ENCODE measurements at regions not wholly inside any gene's neighbourhood (a gene's known extent, or its start where the extent isn't known, plus 50 kb on each side); places are given as distances from the start of the nearest gene placed in this dataset.

- H3K4me3 Mint-ChIP-seq = no peak overlapping the region
- CTCF ChIA-PET = no interaction called here
- H3K36me3 Mint-ChIP-seq = no peaks in the 10 kb centered on the region
These were observed 432.5 kb upstream of the ZFHX3 start for GRCh38 chr16:73480381-73480780.

DNA sequence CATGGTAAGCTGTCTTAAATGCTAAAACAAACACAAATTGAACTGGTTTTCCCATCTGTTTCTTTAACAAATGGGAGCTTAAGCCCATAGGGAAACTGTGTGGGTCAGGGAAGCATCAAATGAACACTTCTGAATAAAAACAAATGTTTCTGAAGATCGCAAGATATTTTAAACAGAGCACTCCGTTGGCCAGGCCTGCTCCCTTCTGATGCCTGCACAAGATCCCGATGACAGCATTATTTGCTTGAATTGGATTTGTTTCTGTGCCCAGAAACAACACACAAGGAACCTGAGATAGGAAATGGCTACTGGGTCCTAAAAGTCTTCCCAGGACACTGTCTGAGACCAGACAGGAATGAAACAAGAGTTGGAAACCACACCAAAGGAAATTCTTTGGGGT lies 425.8 kb upstream of the ZFHX3 start:
- DNase-seq = no peak
- no peaks in the 10 kb centered on the region for H3K4me1 Mint-ChIP-seq
- no peaks in the 10 kb centered on the region for H3K27me3 Mint-ChIP-seq
- no peak for ATAC-seq
- no peaks in the 10 kb centered on the region for H3K9me3 Mint-ChIP-seq (ENCODE audit: low read depth)
- no peak overlapping the region for H3K27ac Mint-ChIP-seq
- no peak overlapping the region for H3K4me3 Mint-ChIP-seq
- H3K36me3 Mint-ChIP-seq = no peaks in the 10 kb centered on the region
- CTCF ChIA-PET = no interaction called here

More at GRCh38 chr16:73480381-73480780, 432.5 kb upstream of the ZFHX3 start:
- ATAC-seq = no peak
- H3K4me1 Mint-ChIP-seq = no peaks in the 10 kb centered on the region
- no peak for DNase-seq
- no peak overlapping the region for H3K27ac Mint-ChIP-seq
- peaks cover 3% of the 10 kb centered on the region for H3K27me3 Mint-ChIP-seq
- no peaks in the 10 kb centered on the region for H3K9me3 Mint-ChIP-seq (ENCODE audit: low read depth)

DNA sequence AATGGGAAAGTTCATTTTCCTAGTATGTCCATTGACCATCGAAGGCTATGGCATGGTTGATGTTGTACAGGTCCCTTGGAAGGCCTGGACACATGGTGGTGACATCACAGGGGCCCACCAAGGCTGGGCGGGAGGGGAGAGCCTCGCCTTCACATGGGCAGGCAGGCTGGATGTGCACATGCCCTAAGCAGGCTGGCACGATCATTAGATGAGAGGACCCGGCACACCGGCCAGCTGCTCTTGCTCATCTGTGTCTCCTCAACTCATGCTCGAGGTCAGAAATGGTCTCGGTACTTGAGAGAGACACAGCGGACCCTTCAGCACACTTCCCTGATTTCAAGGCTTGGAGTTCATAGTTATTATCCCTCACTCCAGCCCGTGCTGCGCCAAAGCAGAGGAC lies 416.9 kb upstream of the ZFHX3 start:
- Mint-ChIP-seq H3K27me3 (no peaks in the 10 kb centered on the region), H3K4me3 (no peak overlapping the region), H3K4me1 (no peaks in the 10 kb centered on the region), H3K27ac (no peak overlapping the region), H3K9me3 (ENCODE audit: low read depth) (peaks cover 7% of the 10 kb centered on the region), H3K36me3 (no peaks in the 10 kb centered on the region)
- CTCF ChIA-PET = no interaction called here
- no peak for ATAC-seq
- no peak for DNase-seq

- H3K4me1 Mint-ChIP-seq = no peaks in the 10 kb centered on the region
- no peak for ATAC-seq
- no peak overlapping the region for H3K4me3 Mint-ChIP-seq
- H3K36me3 Mint-ChIP-seq = no peaks in the 10 kb centered on the region
- no peaks in the 10 kb centered on the region for H3K27me3 Mint-ChIP-seq
- CTCF ChIA-PET = no interaction called here
- no peak overlapping the region for H3K27ac Mint-ChIP-seq
- no peak for DNase-seq
- peaks cover 10% of the 10 kb centered on the region for H3K9me3 Mint-ChIP-seq (ENCODE audit: low read depth)
These were observed 411.7 kb upstream of the ZFHX3 start for GRCh38 chr16:73459586-73459985.

DNA sequence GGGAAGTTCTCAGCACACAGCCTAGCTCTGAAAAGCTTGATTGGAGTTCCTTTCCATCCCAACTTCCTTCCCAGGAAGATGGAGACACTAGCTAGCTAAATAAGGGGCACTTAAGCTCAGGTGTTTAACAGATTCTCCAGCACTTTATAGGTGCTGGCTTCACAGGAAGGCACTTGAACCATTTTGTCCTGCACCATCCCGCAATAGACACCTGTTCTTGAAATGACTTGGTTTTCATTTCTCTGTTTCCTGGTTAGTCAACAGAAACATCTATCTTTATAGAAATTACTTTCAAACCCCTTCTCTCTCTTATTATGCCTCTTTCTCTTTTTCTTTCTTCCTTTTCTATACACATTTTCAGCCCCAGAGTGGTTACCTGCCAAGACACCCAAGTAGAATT lies 409.9 kb upstream of the ZFHX3 start:
- no peaks in the 10 kb centered on the region for H3K36me3 Mint-ChIP-seq
- no peaks in the 10 kb centered on the region for H3K4me1 Mint-ChIP-seq
- peaks cover 7% of the 10 kb centered on the region for H3K9me3 Mint-ChIP-seq (ENCODE audit: low read depth)
- no peak overlapping the region for H3K27ac Mint-ChIP-seq
- CTCF ChIA-PET = no interaction called here
- DNase-seq (no peak), ATAC-seq (no peak)
- H3K4me3 Mint-ChIP-seq = no peak overlapping the region
- no peaks in the 10 kb centered on the region for H3K27me3 Mint-ChIP-seq

GRCh38 chr16:73448970-73449369 lies 401.0 kb upstream of the ZFHX3 start:
- DNase-seq = no peak
- H3K9me3 Mint-ChIP-seq (ENCODE audit: low read depth) = peaks cover 27% of the 10 kb centered on the region
- no peaks in the 10 kb centered on the region for H3K27me3 Mint-ChIP-seq
- no peak overlapping the region for H3K27ac Mint-ChIP-seq
- CTCF ChIA-PET = no interaction called here
- no peak overlapping the region for H3K4me3 Mint-ChIP-seq
- peaks cover 2% of the 10 kb centered on the region for H3K36me3 Mint-ChIP-seq
- ATAC-seq = no peak
- no peaks in the 10 kb centered on the region for H3K4me1 Mint-ChIP-seq

DNA sequence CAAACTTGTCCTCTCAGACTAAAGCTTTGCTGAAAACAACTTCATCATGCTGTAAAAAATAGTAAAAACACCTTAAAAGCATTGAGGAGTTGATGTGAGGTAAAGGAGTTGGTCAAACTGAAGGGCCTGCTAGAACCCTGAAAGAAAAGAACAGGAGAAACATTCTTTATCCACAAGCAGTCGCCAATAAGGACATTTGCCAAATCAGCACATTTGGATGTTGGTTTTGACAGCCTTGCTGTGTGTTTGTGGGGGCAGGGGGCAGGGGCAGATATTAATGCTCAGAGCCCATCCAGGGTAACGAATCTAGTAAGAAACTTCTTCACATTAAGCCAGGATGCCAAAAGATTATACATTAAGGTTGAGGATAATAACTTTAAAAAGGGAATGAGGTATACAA lies 399.9 kb upstream of the ZFHX3 start:
- peaks cover 2% of the 10 kb centered on the region for H3K36me3 Mint-ChIP-seq
- no peaks in the 10 kb centered on the region for H3K4me1 Mint-ChIP-seq
- H3K9me3 Mint-ChIP-seq (ENCODE audit: low read depth) = peaks cover 27% of the 10 kb centered on the region
- H3K27ac Mint-ChIP-seq = no peak overlapping the region
- no peaks in the 10 kb centered on the region for H3K27me3 Mint-ChIP-seq
- no peak overlapping the region for H3K4me3 Mint-ChIP-seq
- DNase-seq (no peak), ATAC-seq (no peak)
- CTCF ChIA-PET = no interaction called here

- H3K4me3 Mint-ChIP-seq = no peak overlapping the region
- H3K36me3 Mint-ChIP-seq = no peaks in the 10 kb centered on the region
- DNase-seq (no peak), ATAC-seq (no peak)
- peaks cover 3% of the 10 kb centered on the region for H3K9me3 Mint-ChIP-seq (ENCODE audit: low read depth)
- CTCF ChIA-PET = no interaction called here
- no peak overlapping the region for H3K27ac Mint-ChIP-seq
- H3K27me3 Mint-ChIP-seq = no peaks in the 10 kb centered on the region
- no peaks in the 10 kb centered on the region for H3K4me1 Mint-ChIP-seq
These were observed 386.7 kb upstream of the ZFHX3 start for GRCh38 chr16:73434621-73435020.

DNA sequence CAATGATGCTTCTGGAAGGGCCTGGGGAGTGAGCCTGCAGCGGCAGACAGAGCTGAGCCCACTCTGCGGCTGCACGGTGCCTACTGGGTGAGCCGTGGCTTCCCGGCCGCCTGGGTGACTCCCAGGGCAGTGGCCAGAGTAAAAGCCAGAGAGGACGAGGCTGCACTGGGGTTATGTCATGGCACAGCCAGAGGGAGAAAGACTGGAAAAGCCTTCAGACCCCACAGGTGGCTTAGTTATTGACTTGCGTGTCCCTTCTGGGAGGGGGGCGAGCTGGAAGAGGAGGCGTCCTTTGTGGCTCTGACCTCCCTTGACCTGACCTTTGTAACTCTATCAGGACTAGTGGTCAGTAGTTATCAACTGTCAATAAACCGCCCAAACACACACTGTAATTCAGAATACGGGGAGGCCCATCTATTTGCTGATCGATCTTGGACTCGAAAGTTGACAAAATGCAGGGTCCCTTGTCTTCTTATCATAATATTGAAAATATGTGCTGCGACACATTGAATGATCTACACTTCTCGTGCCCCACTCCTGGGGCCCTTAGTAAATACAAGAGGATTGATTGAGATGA lies 385.9 kb upstream of the ZFHX3 start:
- DNase-seq = no peak
- H3K27me3 Mint-ChIP-seq = no peaks in the 10 kb centered on the region
- H3K27ac Mint-ChIP-seq = no peak overlapping the region
- peaks cover 3% of the 10 kb centered on the region for H3K9me3 Mint-ChIP-seq (ENCODE audit: low read depth)
- CTCF ChIA-PET = no interaction called here
- no peaks in the 10 kb centered on the region for H3K36me3 Mint-ChIP-seq
- no peak overlapping the region for H3K4me3 Mint-ChIP-seq
- ATAC-seq = no peak
- no peaks in the 10 kb centered on the region for H3K4me1 Mint-ChIP-seq

DNA sequence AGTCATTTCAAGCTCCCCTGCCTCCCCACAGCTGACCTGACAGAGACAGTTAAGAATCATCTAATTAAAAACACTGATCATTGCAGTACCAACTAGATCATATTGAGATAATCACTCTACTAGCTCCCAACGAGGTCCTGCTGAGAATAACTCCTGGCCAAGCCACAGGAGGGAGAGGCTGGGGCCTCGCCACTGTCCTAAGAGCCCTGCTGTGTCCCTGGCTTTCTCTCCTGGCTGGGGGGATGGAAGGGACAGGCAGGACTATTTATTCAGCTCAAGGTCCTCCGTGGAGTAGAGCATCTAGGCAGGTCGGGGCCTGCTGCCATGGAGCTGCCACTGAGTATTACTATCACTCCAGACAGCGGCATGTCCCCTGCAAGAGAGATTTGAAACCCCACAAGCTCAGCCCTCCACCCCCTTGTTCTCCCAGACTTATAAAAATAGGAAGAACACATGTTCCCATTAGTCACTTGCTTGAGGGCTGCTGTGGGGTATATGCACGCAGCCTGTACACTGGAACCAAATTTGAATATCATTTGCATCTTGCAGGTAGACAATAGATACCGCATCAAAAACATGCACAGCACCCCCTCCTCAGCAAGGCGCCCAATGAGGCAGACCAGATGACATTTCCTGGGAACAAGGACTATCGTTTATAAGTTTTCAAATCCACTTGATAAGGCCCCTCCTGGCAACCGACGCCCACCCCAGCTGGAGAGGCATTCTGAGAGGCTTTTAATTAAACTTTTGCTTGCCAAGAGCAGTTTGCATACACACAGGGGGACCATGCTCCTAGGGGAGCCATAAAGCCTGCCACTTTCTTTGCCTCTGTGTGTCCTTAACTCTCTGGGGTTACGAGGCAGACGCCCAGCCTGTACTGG lies 385.2 kb upstream of the ZFHX3 start:
- H3K4me3 Mint-ChIP-seq = no peak overlapping the region
- DNase-seq (no peak), ATAC-seq (no peak)
- H3K9me3 Mint-ChIP-seq (ENCODE audit: low read depth) = peaks cover 3% of the 10 kb centered on the region
- H3K4me1 Mint-ChIP-seq = no peaks in the 10 kb centered on the region
- CTCF ChIA-PET = no interaction called here
- no peaks in the 10 kb centered on the region for H3K36me3 Mint-ChIP-seq
- H3K27me3 Mint-ChIP-seq = no peaks in the 10 kb centered on the region
- H3K27ac Mint-ChIP-seq = no peak overlapping the region

- H3K36me3 Mint-ChIP-seq = no peaks in the 10 kb centered on the region
- H3K27ac Mint-ChIP-seq = no peak overlapping the region
- ATAC-seq (no peak), DNase-seq (no peak)
- CTCF ChIA-PET = no interaction called here
- no peak overlapping the region for H3K4me3 Mint-ChIP-seq
- H3K27me3 Mint-ChIP-seq = no peaks in the 10 kb centered on the region
- peaks cover 3% of the 10 kb centered on the region for H3K9me3 Mint-ChIP-seq (ENCODE audit: low read depth)
- no peaks in the 10 kb centered on the region for H3K4me1 Mint-ChIP-seq
These were observed 382.2 kb upstream of the ZFHX3 start for GRCh38 chr16:73430138-73430537.

GRCh38 chr16:73428121-73428520 lies 380.2 kb upstream of the ZFHX3 start:
- no peak for DNase-seq
- Mint-ChIP-seq H3K4me3 (no peak overlapping the region), H3K36me3 (no peaks in the 10 kb centered on the region), H3K9me3 (ENCODE audit: low read depth) (no peaks in the 10 kb centered on the region), H3K4me1 (no peaks in the 10 kb centered on the region), H3K27ac (no peak overlapping the region), H3K27me3 (no peaks in the 10 kb centered on the region)
- CTCF ChIA-PET = no interaction called here
- no peak for ATAC-seq

- DNase-seq (no peak), ATAC-seq (no peak)
- H3K36me3 Mint-ChIP-seq = no peaks in the 10 kb centered on the region
- H3K9me3 Mint-ChIP-seq (ENCODE audit: low read depth) = no peaks in the 10 kb centered on the region
- CTCF ChIA-PET = no interaction called here
- no peaks in the 10 kb centered on the region for H3K4me1 Mint-ChIP-seq
- no peak overlapping the region for H3K27ac Mint-ChIP-seq
- H3K27me3 Mint-ChIP-seq = no peaks in the 10 kb centered on the region
- no peak overlapping the region for H3K4me3 Mint-ChIP-seq
These were observed 379.2 kb upstream of the ZFHX3 start for GRCh38 chr16:73427164-73427563.

DNA sequence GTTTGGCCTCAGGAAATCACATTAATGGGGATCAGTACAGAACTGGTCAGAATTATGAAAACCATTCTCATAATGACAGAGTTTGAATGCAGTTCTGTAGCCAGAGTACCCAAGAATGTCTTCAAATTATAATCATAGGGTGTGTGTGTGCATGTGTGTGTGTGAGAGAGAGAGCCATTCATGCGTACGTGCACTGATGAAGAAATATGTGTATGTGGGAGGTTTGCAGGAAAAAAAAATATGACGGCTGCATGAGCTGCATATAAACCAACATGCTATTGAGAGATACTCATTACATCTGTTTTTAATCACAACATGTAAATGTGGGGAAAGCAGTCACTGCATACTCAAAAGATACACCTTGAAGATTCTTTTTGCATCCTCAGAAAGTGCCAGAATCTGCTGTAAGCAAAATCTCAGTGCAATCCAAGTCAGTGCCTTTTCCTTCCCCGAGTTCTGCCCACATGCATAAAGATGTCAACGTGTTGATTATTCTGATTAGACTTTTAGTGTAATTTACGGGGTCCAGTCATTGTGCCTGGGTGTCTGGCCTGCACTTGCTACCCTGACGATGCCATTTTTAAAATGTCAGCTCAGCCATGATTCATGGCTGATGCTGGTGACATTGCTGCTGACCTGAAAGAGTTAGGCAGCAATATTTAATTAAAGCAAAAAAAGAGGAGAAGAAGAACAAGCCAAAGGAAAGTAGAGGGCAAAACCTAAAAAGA lies 378.7 kb upstream of the ZFHX3 start:
- H3K36me3 Mint-ChIP-seq = no peaks in the 10 kb centered on the region
- CTCF ChIA-PET = no interaction called here
- ATAC-seq = no peak

More for the DNA sequence above, 378.7 kb upstream of the ZFHX3 start:
- H3K4me3 Mint-ChIP-seq = no peak overlapping the region
- H3K9me3 Mint-ChIP-seq (ENCODE audit: low read depth) = no peaks in the 10 kb centered on the region
- DNase-seq = no peak
- H3K27ac Mint-ChIP-seq = no peak overlapping the region
- H3K27me3 Mint-ChIP-seq = no peaks in the 10 kb centered on the region
- no peaks in the 10 kb centered on the region for H3K4me1 Mint-ChIP-seq
